GM19395 (cell line): ENCODE measurements at regions not wholly inside any gene's neighbourhood (a gene's known extent, or its start where the extent isn't known, plus 50 kb on each side); places are given as distances from the start of the nearest gene placed in this dataset.

Experiments
- ATAC-seq: cut with Tn5 transposase; IDR thresholded peaks from one replicate; pipeline ENCODE4 v1.9.1; 2021; ENCODE audit warnings: mild to moderate bottlenecking, moderate library complexity; ENCODE audit not compliant: unreplicated experiment

DNA sequence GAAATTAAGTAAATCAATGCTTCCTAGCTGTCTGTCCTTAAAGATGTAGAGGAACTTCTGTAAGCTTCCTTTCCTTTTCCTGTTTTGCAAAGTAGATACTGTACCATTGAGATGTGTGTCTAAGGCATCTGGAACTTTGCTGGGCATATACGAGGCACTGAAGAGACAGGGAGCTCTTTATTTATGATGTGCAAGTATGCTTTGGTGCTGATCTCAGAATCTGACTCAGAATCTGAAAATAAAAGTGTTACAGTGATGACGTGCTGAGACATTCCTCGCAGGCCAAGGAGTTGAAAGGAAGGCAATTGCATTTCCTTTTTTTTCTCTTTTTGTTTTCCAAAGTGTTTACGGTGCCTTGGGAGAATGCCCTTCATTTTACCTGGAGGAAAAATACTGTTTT, 230.9 kb upstream of the RGPD4 start:
- no peak for ATAC-seq

DNA sequence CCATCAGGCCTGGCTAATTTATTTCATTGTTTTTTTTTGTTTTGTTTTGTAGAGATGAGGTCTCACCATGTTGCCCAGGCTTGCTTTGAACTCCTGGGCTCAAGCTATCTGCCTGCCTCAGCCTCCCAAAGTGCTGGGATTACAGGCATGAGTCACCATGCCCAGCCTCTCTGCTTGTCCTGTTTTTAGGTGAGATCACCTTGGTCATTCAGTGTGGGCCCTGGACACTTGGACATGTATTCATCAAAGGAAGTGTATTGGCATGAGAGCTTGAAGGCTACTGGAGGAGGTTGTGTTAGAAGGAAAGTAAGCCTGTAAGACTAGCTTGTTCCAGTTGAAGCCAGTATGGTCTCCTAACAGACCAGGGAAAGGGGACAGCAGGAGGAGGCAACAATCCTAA, 229.2 kb upstream of the RGPD4 start:
- ATAC-seq: no peak

DNA sequence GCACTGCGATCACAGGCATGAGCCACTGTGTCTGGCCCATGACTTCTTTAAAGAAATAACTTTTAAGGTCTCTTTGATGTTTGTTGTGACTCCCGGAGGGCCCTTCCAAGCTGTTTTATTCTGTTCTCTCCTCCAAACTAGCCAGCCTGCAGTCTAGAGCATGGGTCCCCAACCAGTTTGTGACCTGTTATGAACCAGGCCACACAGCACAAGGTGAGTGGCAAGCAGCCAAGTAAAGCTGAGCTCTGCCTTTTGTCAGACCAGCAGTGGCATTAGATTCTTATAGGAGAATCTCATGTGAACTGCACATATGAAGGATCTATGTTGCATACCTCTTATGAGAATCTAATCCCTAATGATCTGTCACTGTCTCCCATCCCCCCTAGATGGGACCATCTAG, 223.9 kb upstream of the RGPD4 start:
- no peak for ATAC-seq

DNA sequence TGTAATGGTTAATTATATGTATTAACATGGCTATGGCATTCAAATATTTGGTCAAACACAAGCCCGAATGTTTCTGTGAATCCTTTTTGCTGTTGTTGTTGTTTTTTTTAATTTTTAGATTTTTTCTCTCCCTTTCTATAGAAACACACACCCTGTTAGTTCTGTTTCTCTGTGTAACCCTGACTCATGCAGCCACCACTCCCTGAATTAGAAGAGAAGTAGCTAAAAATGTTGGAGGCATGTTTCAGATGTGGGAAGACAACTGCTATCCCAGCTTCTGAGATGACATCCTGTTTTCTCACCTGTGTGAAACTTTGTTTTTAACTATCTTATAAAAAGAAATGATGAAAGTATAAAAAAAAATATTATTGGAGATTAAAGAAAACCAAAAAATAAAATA, 219.6 kb upstream of the RGPD4 start:
- no peak for ATAC-seq

DNA sequence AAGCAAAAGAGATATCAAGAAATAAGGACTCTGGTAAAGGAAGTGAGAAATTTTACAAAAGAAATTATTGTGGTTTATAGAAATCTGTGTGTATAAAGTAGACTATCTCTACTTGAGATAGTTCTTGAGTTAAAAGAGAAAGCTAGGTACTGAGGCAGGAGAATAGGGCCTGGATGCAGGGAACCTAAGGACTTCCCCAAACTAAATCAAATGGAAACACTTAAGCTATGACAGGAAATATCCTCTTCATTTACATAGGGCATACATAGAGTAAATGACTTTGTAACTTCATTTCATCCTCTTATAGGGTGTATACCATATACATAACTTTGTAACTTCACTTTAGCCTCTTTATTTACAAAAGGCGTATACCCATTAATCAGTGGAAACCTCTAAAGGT, 219.2 kb upstream of the RGPD4 start:
- ATAC-seq: no peak

DNA sequence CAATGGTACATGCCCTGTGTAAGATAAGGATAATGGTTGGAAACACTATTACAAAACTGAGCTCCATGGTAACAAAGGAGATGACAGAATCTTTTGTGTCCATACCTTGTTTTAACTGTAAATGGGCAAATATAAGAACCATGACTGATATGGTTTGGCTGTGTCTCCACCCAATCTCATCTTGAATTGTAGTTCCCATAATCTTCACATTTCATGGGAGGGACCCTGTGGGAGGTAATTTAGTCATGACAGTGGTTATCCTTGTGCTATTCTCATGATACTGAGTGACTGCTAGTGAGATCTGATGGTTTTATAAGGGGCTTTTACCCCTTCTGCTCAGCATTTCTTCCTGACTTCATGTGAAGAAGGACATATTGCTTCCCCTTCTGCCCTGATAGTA, 211.7 kb upstream of the RGPD4 start:
- no peak for ATAC-seq

DNA sequence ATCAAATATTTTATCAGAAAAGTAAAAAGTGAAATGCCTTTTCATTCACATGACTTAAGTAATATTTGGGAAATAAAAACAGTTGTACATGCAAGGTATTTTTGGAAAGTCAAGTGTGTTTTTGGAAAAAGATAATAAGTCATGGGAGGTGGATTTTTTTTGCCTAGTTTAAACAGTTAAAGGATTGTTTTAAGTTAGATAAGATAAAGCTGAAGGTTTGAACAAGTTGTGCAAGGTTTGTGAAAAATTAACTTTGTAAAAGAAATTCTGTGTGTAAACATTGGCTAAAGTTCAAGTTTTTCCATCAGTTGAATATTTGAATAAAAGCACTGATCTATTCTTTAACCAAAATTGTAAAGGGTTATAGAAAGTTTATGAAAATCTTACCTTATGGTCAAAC, 207.9 kb upstream of the RGPD4 start:
- ATAC-seq: no peak

DNA sequence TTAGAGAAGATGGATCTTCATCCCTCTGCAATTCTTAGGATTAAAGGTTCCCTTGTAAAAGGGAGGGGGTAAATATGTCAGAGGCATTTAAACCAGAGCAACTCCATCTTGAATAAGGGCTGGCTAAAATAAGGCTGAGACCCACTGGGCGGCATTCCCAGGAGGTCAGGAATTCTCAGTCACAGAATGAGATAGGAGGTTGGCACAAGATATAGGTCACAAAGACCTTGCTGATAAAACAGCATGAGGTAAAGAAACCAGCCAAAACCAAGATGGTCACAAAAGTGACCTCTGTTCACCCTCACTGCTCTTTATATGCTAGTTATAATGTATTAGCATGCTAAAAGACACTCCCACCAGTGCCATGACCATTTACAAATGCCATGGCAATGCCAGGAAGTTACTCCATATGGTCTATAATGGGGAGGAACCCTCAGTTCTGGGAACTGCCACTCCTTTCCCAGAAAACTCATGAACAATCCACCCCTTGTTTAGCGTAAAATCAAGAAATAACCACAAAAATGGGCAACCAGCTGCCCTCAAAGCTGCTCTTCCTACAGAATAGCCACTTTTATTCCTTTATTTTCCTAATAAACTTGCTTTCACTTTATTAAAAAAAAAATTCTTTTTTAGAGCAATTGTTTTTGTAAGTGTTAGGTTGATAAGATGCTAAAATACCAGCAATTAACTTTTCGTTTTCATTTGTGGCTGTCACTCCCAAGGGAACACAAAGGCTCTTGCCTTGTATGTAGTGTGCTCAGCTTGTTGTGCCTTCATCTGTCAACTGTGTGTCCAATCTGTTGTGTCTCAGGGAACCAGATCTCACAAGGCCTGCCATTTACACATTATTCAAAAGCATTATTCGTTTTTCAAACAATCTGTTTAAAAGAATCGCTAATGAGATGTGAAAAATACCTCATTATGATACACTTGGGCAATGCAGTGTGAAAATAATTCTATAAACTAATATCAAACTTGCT, 205.2 kb upstream of the RGPD4 start:
- no peak for ATAC-seq

DNA sequence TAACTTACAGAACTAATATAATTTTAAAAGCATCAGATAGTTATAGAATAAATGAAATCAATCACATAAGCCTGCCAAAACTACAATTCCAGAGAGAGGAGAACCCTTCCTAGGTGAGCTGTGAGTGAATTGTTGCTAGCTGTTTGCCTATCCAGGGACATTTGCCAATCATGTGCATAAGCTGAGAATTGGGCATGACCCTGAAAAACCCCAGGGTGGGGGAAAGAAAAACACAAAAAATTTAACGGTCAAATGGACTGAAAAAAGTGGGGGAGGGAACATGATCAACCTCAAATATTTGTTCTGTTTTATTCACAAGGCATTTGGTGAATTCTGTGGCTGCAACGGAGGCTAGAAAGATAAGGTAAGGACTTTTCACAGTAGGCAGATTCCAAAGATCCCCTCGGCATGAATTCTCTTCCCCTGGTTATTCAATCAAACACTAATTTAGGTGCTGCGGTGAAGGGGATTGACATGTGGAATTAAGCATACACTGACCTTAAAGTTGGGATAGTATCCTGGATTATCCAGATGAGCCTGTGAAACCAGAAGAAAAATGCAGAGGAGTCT, 203.9 kb upstream of the RGPD4 start:
- ATAC-seq: no peak

DNA sequence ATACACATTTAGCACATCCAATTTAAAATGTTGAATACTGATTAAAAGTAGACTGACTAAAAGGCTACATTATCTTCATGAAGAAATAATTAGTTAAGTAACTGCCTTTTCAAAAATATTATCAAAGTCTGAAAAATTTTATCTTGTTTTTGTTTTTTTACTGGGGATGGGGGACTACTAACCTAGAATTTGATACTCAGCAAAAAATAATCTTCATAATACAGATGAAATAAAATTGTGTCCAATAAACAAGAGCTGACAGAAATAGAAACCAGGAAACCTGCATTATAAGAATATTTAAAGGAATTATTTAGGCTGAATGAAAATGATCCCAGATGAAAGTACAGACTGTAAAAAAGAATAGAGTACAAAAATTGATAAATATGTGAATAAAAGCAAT, 200.7 kb upstream of the RGPD4 start:
- no peak for ATAC-seq

DNA sequence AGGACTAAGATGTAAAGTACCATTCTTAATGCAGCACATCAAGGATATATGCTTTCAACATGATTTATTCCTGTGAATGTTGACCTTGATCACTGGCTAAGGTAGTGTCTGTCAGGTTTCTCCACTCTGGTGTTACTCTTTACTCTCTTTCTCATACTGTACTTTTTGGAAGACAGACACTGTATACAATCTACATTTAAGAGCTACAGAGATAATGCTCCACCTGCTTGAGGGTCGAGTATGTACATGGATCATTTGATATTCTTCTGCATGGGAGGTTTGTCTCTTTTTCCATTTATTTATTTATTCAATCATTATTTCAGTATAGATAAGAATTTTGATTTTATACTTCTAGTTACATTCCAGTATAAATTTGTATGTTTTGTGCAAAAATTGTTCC, 199.5 kb upstream of the RGPD4 start:
- no peak for ATAC-seq

DNA sequence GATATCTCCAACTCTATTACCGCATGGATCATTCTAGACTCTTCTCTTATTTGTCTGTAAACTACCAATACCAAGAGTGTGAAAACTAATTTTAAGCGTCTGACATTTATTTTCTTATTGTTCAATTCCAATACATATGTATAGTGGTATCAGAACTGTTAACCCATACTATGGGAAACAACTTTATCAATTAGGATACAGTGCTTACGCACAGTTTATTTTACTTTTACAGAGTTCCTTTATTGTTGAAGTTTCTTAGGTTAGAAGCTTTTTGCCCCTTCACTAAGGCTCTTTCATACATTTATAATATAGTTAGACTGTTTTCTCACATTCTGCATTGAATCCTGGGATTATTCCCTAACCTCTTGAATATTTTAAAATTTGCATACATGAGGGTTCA, 198.8 kb upstream of the RGPD4 start:
- no peak for ATAC-seq

DNA sequence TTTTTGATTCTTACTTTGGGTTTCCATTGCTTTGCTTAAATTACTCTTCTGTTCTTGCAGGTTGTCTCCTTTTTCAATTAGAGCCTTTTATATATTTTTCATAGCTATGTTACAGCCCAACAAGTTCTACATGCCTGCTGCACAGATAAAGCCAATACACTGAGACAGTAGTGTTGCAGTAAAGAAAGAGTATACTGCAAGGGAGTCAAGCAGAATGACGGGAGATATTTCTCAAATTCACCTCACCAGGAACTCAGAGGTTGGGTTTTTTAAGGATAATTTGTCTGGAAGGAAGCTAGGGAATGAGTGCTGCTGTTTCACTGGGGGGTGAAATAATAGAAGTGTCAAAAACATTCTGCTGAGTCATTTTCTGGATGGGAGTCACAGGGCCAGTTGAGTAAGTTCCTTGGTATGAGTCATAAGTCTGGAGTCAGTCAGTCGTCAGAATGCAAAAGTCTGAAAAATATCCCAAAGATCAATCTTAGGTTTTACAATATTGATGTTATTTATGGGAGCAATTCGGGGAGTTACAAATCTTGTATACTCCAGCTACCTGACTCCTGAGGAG, 193.0 kb upstream of the RGPD4 start:
- no peak for ATAC-seq

DNA sequence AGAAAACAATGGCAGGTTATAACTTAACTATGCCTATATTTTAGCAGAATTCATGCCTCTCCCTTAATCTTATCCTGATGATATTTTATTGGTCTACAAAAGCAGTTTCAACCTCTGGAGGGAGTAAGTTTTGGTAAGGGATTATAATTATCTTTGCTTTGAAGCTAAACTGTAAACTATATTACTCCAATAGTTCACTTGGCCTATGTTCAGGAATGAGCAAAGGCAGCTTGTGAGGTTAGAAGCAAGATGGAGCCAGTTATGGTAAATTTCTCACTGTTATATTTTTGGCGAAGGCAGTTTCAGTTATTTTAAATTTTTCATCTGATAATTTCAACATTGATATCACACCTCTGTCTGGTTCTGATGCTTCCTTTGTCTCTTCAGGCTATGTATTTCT, 192.5 kb upstream of the RGPD4 start:
- ATAC-seq: no peak

DNA sequence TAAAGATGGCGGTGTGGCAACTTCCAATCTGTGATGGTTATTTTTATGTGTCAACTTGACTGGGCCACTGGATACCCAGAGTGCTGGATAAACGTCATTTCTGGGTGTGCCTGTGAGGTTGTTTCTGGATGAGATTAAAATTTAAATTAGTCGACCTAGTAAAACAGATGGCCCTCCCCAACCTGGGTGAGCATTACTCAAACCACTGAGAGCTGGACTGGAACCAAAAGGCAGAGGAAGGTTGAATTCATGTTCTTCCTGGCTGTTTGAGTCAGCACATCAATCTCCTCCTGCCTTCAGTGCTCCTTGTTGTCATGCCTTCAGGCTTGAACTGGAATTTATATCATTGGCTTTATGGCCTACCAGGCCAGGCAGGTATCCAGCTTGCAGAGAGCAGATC, 190.8 kb upstream of the RGPD4 start:
- no peak for ATAC-seq

DNA sequence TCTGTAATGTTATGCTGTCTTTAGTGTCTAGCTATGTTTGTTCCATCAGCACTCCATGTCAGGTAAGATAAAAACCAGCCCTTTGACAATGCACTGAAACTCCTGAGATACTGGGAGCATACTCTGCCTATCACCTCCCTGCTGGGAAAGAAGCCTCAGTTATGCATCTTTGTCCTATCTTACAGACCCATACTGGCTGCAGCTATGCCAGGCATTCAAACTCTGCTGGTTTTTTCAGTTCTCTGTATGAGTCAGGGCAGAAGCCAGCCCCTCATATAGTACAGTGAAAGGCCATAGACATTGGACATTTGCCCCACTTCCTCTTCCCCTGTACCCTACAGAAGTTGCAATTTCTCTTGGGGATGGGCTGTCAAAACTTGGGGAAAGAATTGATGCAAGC, 181.1 kb upstream of the RGPD4 start:
- no peak for ATAC-seq

DNA sequence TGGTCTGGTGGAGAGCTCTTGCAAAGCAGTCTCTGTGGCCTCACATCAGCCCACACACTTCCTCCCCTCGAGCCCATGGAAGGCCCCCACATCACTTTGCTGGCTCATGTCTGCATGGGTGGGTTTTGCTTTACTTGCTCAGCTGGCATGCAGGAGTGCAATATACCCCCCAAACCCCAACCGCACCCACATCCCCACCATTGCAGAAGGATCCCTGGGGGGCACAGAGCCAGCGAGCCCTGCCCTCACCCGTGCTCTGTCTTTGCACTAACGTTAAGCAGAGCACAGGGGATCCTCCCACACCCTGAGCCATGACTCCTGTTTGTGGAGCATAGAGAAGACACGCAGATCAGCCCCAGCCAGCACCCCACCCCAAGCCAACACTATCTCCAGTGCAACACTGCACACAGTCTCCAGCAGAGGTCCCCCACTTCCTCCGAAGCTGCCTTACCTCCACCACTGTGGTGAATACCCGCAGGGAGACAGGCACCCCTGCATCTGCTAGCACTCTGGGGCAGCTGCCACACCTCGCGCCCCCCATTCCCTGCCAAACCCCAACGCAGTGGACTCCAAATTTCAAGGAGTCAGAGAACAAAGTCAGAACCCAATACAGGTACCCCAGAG, 177.8 kb upstream of the RGPD4 start:
- no peak for ATAC-seq

DNA sequence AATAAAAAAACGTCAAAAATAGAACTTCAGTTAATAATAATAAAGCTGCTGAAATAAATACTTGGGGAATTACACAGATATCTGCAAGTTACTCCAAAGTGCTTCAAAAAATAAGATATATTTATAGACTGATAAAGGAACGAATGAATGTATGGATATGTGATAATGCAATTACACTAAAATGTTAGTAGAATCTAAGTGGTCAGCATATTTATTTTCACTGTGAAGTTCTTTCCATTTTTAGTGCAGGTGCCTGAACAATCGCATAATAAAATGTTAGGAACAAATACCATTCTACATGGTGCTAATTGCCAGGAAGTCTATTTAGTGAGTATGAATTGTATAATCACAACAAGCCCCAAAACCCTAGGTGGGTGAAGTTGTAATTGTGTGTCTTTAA, 169.6 kb upstream of the RGPD4 start:
- ATAC-seq: no peak

DNA sequence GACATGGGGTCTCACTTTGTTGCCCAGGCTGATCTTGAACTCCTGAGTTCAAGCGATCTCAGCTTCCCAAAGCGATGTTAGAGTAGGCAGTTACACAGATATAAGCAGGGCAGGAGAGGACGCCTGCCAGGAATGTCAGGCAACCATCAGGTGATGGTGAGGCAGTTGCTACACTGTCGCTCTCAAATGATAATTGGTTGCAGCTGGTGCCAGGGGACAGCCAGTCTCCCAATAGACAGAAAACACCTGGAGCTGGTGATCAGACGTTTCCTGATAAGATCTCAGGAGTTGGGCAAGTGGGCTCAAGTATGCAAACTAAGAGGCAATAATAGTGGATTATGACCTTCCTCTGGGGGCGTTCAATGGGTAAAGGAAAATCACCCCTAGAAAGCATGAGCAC, 163.1 kb upstream of the RGPD4 start:
- ATAC-seq: no peak

DNA sequence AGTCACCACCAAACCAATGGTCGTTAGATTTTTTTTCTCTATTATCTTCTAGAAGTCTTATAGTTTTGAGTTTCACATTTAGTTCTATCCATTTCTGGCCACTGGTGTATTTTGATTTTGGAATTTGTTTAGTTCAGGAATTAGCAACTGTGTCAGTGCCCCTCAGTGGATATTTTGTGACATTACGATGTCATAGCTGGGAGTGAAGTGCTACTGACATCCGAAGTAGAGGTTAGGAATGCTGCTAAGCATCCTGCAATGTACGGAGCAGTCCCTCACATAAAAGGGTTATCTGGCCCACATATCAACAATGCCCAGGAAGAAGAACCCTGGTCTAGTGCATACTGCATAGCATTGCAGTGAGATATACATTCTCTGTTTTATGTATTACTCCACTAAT, 157.4 kb upstream of the RGPD4 start:
- no peak for ATAC-seq

DNA sequence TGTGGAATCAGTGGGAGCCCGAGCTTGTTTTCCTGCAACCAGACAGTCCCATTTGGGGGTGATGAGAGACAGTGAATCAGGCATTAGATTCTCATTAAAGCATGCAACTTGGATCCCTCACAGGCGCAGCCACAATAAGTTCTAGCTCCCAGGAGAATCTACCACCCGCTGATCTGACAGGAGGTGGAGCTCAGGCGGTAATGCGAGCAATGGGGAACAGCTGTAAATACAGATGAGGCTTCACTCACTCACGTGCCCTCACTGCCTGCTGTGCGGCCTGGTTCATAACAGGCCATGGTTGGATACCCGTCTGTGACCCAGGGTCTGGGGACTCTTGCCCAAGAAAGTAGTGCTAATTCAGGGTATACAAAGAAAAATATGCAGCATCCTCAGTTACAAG, 144.8 kb upstream of the RGPD4 start:
- ATAC-seq: no peak

DNA sequence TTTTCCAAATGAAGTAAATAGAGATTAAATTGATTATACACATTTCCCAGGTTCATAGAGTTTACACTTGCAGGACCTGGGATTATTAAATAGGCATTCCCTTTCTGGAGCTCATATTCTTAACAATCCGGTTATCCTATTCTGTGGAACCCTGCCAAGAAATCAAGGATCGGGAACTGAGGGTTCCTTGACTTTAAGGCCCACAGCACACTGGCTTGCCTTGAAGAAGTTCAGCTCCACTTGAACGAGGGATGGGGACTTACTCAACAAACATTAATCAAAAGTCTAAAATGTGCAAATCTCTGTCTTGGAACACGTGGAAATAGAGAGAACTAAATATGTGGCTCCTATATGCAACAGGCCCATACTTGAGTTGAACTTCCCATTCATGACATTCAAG, 142.3 kb upstream of the RGPD4 start:
- ATAC-seq: no peak
